ENCODE measurements at regions not wholly inside any gene's neighbourhood (a gene's known extent, or its start where the extent isn't known, plus 50 kb on each side); places are given as distances from the start of the nearest gene placed in this dataset.

DNA sequence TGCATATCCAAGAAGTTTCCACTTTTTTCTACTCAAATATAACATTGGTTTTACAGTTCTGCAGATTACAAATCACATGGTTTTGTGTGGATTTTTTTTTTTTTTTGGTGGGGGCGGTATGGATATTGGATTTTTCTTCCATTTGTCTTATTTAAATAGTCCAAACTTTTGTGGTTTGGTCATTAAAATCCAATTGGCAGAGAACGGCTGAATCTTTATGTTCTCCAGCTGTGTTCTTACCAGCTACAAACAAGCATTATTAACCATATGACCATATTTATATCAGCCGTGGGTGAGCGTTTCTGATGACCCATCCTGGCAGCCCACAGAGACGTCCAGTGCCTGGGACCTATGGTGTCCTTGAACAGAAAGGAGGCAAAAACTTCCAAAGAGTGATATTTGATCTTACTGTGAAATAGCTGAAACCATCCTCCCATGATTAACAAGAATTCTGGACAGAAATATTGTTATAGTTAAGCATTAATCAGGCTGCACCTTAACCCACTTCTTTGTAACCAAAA is 200.4 kb downstream of the LYPLAL1 start:
- FAIRE-seq (no peak), DNase-seq (ENCODE audit: low read depth, low spot score) (no peak)
- Histone ChIP-seq H3K9me1 (ENCODE audit: control insufficient read depth, extremely low read depth, insufficient read depth, low read length) (no peaks in the 10 kb centered on the region), H3K9ac (ENCODE audit: control insufficient read depth, extremely low read depth, insufficient read depth, low read length) (no peak overlapping the region), H3K4me2 (ENCODE audit: control insufficient read depth, extremely low read depth, insufficient read depth, low read depth, low read length) (no peak overlapping the region), H4K20me1 (ENCODE audit: control insufficient read depth, extremely low read depth, insufficient read depth, low read length) (no peaks in the 10 kb centered on the region), H3K4me1 (ENCODE audit: control insufficient read depth, extremely low read depth, insufficient read depth, low read length) (no peaks in the 10 kb centered on the region), H3K36me3 (ENCODE audit: control insufficient read depth in 2 of 2, extremely low read depth in 1 of 2, insufficient read depth in 2 of 2, low read length in 2 of 2) (no peaks in the 10 kb centered on the region), H3K4me3 (ENCODE audit: control insufficient read depth in 2 of 3, extremely low read depth in 1 of 3, insufficient read depth in 2 of 3, low read depth in 1 of 3, low read length in 3 of 3) (no peak overlapping the region), H3K9me3 (ENCODE audit: control insufficient read depth, low read depth, low read length) (no peaks in the 10 kb centered on the region), H3K79me2 (ENCODE audit: control insufficient read depth, insufficient read depth, low read length) (no peaks in the 10 kb centered on the region), H3K27me3 (ENCODE audit: control insufficient read depth, extremely low read depth, insufficient read depth, low read length) (peaks cover 8% of the 10 kb centered on the region), H3K27ac (ENCODE audit: control insufficient read depth, insufficient read depth, low read length) (no peak overlapping the region), H2AFZ (ENCODE audit: control insufficient read depth, low read length) (no peak overlapping the region)
- TF ChIP-seq EZH2 (IDR thresholded peaks at IDR 0.05; ENCODE audit: low read length): no peak
- TF ChIP-seq, protein P1, sequence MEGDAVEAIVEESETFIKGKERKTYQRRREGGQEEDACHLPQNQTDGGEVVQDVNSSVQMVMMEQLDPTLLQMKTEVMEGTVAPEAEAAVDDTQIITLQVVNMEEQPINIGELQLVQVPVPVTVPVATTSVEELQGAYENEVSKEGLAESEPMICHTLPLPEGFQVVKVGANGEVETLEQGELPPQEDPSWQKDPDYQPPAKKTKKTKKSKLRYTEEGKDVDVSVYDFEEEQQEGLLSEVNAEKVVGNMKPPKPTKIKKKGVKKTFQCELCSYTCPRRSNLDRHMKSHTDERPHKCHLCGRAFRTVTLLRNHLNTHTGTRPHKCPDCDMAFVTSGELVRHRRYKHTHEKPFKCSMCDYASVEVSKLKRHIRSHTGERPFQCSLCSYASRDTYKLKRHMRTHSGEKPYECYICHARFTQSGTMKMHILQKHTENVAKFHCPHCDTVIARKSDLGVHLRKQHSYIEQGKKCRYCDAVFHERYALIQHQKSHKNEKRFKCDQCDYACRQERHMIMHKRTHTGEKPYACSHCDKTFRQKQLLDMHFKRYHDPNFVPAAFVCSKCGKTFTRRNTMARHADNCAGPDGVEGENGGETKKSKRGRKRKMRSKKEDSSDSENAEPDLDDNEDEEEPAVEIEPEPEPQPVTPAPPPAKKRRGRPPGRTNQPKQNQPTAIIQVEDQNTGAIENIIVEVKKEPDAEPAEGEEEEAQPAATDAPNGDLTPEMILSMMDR (optimal IDR thresholded peaks at IDR 0.05 in 1 of 3, IDR thresholded peaks at IDR 0.05 in 1 of 3, conservative IDR thresholded peaks at IDR 0.05 in 1 of 3; ENCODE audit: extremely low read depth in 1 of 3, insufficient read depth in 2 of 3, low read length in 3 of 3): no peak
- dilution Hi-C loops (cut with MboI; ENCODE audit: extremely low pct_ligation_motif_present, low sequenced_read_pairs): no loop called here

- H2AFZ ChIP-seq (ENCODE audit: control insufficient read depth, low read length): no peak overlapping the region
- H4K20me1 ChIP-seq (ENCODE audit: control insufficient read depth, extremely low read depth, insufficient read depth, low read length): no peaks in the 10 kb centered on the region
- no peaks in the 10 kb centered on the region for H3K9me1 ChIP-seq (ENCODE audit: control insufficient read depth, extremely low read depth, insufficient read depth, low read length)
- H3K27me3 ChIP-seq (ENCODE audit: control insufficient read depth, extremely low read depth, insufficient read depth, low read length): peaks cover 8% of the 10 kb centered on the region
- no peaks in the 10 kb centered on the region for H3K4me1 ChIP-seq (ENCODE audit: control insufficient read depth, extremely low read depth, insufficient read depth, low read length)
- dilution Hi-C loops (cut with MboI; ENCODE audit: extremely low pct_ligation_motif_present, low sequenced_read_pairs): no loop called here
- no peak overlapping the region for H3K9ac ChIP-seq (ENCODE audit: control insufficient read depth, extremely low read depth, insufficient read depth, low read length)
- no peak for FAIRE-seq
- H3K36me3 ChIP-seq (ENCODE audit: control insufficient read depth in 2 of 2, extremely low read depth in 1 of 2, insufficient read depth in 2 of 2, low read length in 2 of 2): no peaks in the 10 kb centered on the region
- TF ChIP-seq, protein P1 (optimal IDR thresholded peaks at IDR 0.05 in 1 of 3, IDR thresholded peaks at IDR 0.05 in 1 of 3, conservative IDR thresholded peaks at IDR 0.05 in 1 of 3; ENCODE audit: extremely low read depth in 1 of 3, insufficient read depth in 2 of 3, low read length in 3 of 3): no peak
- H3K27ac ChIP-seq (ENCODE audit: control insufficient read depth, insufficient read depth, low read length): no peak overlapping the region
- H3K4me3 ChIP-seq (ENCODE audit: control insufficient read depth in 2 of 3, extremely low read depth in 1 of 3, insufficient read depth in 2 of 3, low read depth in 1 of 3, low read length in 3 of 3): no peak overlapping the region
- DNase-seq (ENCODE audit: low read depth, low spot score): no peak
- H3K79me2 ChIP-seq (ENCODE audit: control insufficient read depth, insufficient read depth, low read length): no peaks in the 10 kb centered on the region
- no peak overlapping the region for H3K4me2 ChIP-seq (ENCODE audit: control insufficient read depth, extremely low read depth, insufficient read depth, low read depth, low read length)
- H3K9me3 ChIP-seq (ENCODE audit: control insufficient read depth, low read depth, low read length): no peaks in the 10 kb centered on the region
These were observed 199.9 kb downstream of the LYPLAL1 start for GRCh38 chr1:219373616-219373935.
